GM18861 (cell line): ENCODE measurements at regions not wholly inside any gene's neighbourhood (a gene's known extent, or its start where the extent isn't known, plus 50 kb on each side); places are given as distances from the start of the nearest gene placed in this dataset.
"Not testable (repeated sequence)": the region's sequence is repeated elsewhere in the genome, so short reads cannot be mapped to it uniquely, and the experiment has no call there.

Experiments used
- ATAC-seq: cut with Tn5 transposase; IDR thresholded peaks from one replicate; pipeline ENCODE4 v1.9.1; 2021; ENCODE audit not compliant: unreplicated experiment

GRCh38 chr21:36591326-36591970 lies 107.5 kb upstream of the SIM2 start:
- no peak for ATAC-seq

DNA sequence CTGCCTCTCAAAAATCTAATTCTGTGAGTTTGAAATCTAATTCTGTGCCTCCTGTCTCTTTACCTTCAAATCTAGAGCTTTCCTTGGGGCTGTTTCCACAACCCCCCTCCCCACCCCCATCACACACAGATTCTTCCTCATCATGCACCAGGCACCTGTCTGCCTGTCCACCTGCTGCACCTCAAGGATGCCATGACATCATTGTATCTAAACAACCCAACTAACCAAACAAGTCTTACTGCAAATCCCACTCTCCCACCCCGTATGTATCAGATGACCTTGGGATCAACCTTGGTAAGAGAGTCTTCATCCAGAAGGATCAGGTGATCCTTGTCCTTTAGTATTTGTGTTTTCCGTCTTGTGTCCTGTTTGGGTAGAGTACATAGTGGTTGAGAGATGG lies 102.7 kb upstream of the SIM2 start:
- ATAC-seq = no peak

- ATAC-seq = no peak
These were observed 97.6 kb upstream of the SIM2 start for GRCh38 chr21:36601362-36601761.

GRCh38 chr21:36602735-36603134 lies 96.2 kb upstream of the SIM2 start:
- no peak for ATAC-seq

DNA sequence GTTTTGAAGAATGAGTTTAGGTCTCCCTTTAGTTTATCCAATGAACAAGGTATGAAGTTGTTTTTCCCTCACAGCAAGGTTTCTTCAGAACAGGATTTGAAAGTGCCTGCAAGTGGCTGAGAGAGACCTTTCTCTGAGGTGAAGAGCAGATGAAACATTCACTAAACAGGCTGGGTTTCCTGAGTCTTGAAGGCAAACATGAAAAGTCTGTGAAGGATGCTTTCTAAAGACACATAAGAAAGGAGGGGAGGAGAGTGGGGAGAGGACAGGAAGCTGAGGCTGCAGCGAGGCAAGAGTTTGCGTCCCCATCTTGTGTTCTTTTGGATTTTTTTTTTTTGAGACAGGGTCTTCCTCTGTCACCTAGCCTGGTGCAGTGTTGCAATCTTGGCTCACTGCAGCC lies 95.7 kb upstream of the SIM2 start:
- ATAC-seq = no peak

GRCh38 chr21:36605426-36605825 lies 93.5 kb upstream of the SIM2 start:
- ATAC-seq = no peak

DNA sequence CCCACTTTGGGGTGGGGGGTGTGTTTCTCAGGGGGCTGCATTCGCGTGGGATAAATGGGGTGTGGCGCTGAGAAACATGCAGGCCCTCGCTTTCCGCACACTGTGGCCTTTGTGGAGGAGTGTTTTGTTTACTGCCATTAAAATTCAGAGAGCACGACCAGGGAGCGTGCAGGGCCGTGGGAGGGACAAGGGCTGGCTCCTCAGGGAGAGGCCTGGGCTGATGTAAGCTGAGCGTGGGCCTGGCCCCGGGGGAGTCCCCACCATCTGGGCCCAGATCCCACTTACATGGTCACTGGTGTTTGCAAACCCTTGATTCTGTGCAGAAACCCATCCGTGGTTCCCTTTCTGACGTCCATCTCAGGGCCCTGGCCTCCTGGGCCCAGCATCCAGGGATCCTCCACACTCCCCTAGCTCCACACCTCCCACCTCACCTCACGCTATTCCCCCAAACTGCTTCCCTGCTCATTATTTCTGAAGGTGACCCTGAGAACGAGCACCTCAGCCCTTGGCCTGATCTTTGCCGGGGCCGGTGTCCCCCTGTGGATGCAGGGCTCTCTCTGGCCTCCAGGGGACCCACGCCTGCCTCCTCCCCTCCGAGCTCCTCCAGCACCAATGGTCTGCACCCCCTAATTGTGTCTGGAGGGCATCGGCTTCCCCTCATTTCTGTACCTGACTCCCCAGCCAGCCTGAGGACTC lies 92.5 kb upstream of the SIM2 start:
- ATAC-seq = no peak

DNA sequence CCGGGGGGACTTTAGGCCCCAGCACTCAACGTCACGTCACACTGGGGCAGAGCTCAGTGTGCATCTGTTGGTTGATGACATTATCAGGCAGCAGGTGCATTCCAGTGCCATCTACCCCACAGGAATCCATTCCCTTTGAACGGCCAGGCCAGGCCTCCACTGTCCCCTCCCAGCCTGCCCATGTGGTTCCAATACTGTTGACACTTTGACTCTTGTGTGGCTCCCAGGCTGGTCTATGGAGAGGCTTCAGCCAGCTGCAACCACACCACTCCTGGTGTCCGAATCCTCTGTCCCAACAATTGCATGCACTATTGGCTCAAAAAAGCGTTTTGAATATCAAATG lies 92.0 kb upstream of the SIM2 start:
- ATAC-seq = no peak

DNA sequence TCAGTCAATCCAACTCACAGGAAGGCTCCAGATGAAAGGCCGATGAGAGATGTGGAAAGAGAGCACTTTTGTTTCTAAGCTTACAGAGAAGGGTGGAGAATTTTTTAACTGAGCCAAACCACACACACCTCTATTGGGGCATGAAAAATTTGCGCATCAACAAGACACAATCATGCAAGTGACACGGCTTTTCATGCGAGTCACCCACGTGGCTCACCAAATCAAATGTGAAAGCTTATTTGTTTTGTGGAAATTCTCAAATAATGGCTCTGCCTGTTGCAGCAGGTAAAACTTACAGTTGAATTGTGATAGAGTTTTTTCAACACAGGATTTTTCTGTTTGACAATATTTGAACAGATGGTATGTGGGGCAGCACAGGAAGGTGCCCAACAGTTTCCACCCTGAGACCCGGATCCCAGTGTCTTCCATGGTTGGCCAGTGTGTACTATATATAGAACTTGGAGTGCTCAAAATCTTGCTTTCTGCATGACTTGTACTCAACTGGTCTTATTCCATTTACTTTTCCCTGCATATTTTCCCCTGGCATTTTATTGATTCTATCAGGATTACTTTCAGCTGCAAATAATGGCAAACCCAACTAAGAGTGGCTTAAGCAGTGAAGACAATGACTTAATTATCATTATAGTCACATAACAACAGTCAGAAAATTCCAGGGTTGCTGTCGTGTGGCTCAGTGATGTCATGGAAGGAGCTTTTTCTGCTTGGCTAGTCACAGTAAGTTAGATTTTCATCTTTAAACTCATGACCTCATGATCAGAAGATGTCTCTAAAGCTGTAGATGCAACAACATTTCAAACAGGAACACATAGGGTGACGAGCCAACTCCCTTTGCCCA lies 90.6 kb upstream of the SIM2 start:
- ATAC-seq = no peak

- no peak for ATAC-seq
These were observed 90.1 kb upstream of the SIM2 start for GRCh38 chr21:36608897-36609225.

GRCh38 chr21:36609654-36610053 lies 89.3 kb upstream of the SIM2 start:
- ATAC-seq = no peak

GRCh38 chr21:36610201-36610600 lies 88.7 kb upstream of the SIM2 start:
- no peak for ATAC-seq

- no peak for ATAC-seq
These were observed 88.0 kb upstream of the SIM2 start for GRCh38 chr21:36610935-36611334.

GRCh38 chr21:36611379-36611778 lies 87.5 kb upstream of the SIM2 start:
- no peak for ATAC-seq

- ATAC-seq = no peak
These were observed 85.9 kb upstream of the SIM2 start for GRCh38 chr21:36613059-36613458.

DNA sequence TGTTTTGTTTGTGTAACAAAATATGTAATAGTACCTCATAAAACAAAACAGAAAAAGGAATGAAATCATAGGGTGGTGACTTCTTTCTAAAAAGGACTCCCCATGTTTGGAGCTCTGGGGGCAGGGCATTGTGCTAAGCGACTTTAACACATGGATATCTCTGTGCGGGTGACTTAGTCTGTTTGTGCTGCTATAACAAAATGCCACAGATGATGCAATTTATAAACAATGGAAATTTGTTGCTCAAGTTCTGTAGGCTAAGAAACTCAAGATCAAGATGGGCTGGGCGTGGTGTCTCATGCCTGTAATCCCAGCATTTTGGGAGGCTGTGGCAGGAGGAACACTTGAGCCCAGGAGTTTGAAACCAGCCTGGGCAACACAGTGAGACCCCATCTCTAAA lies 85.4 kb upstream of the SIM2 start:
- no peak for ATAC-seq

DNA sequence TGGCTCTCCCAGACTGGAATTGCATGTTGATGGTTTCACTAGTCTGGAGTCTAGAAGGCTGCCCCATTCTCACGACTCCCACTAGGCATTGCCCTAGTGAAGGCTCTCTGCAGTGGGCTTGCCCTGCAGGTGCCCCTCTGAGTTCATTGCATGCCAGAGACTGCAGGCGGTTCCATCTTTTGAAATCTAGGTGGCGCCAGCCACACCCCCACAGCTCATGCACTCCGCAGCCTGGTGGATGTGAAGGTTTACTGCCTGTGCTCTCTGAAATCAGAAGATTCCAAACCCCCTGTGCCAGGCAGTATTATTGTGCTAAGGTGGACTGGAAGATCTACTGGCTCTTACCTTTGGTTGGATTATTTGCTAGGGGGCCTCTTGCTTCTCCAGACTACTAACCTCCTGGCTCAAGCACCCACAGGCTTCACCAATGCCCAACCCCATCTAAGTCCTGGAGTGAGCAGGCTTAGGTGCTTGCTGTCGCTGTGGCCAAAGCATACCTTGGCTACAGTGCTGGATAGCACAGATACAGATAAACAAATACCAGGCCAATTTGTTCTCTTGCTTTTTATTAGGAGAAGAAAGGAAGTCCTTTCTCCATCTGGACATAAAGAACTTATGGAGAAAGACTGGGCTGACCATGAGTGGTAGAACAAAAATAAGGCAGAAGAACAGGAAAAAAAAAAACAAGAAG lies 83.5 kb upstream of the SIM2 start:
- ATAC-seq = no peak

GRCh38 chr21:36616773-36617172 lies 82.1 kb upstream of the SIM2 start:
- ATAC-seq = not testable (repeated sequence)

DNA sequence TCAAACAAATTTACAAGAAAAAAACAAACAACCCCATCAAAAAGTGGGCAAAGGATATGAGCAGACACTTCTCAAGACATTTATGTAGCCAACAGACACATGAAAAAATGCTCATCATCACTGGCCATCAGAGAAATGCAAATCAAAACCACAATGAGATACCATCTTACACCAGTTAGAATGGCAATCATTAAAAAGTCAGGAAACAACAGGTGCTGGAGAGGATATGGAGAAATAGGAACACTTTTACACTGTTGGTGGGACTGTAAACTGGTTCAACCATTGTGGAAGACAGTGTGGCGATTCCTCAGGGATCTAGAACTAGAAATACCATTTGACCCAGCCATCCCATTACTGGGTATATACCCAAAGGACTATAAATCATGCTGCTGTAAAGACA lies 77.1 kb upstream of the SIM2 start:
- not testable (repeated sequence) for ATAC-seq

GRCh38 chr21:36624105-36624504 lies 74.8 kb upstream of the SIM2 start:
- no peak for ATAC-seq

GRCh38 chr21:36626791-36627190 lies 72.1 kb upstream of the SIM2 start:
- ATAC-seq = no peak

- ATAC-seq = no peak
These were observed 71.7 kb upstream of the SIM2 start for GRCh38 chr21:36627242-36627641.
